ENCODE measurements at regions not wholly inside any gene's neighbourhood (a gene's known extent, or its start where the extent isn't known, plus 50 kb on each side); places are given as distances from the start of the nearest gene placed in this dataset.

GRCh38 chr14:106845286-106846087, 1319.1 kb downstream of the TMEM121 start (continued):
- TF ChIP-seq, protein P1, sequence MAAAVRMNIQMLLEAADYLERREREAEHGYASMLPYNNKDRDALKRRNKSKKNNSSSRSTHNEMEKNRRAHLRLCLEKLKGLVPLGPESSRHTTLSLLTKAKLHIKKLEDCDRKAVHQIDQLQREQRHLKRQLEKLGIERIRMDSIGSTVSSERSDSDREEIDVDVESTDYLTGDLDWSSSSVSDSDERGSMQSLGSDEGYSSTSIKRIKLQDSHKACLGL (CRISPR knock-in tag; IDR thresholded peaks at IDR 0.05): no peak
- TF ChIP-seq SMAD3 (CRISPR knock-in tag; IDR thresholded peaks at IDR 0.05): no peak
- no peak for TF ChIP-seq ZNF549 (CRISPR knock-in tag; IDR thresholded peaks at IDR 0.05)
- peak; percentile 95 for TF ChIP-seq ZNF710 (CRISPR knock-in tag; IDR thresholded peaks at IDR 0.05; ENCODE audit: borderline replicate concordance)
- no peak for TF ChIP-seq GABPA (IDR thresholded peaks at IDR 0.05; ENCODE audit: low read depth, low read length)
- no peak; the same call in 1 of the 2 replicates for TF ChIP-seq GABPA (CRISPR knock-in tag; IDR thresholded peaks at IDR 0.05; ENCODE audit: low read depth)
- no peak for TF ChIP-seq ARID2 (CRISPR knock-in tag; IDR thresholded peaks at IDR 0.05; ENCODE audit: borderline replicate concordance)
- TF ChIP-seq, protein P2, sequence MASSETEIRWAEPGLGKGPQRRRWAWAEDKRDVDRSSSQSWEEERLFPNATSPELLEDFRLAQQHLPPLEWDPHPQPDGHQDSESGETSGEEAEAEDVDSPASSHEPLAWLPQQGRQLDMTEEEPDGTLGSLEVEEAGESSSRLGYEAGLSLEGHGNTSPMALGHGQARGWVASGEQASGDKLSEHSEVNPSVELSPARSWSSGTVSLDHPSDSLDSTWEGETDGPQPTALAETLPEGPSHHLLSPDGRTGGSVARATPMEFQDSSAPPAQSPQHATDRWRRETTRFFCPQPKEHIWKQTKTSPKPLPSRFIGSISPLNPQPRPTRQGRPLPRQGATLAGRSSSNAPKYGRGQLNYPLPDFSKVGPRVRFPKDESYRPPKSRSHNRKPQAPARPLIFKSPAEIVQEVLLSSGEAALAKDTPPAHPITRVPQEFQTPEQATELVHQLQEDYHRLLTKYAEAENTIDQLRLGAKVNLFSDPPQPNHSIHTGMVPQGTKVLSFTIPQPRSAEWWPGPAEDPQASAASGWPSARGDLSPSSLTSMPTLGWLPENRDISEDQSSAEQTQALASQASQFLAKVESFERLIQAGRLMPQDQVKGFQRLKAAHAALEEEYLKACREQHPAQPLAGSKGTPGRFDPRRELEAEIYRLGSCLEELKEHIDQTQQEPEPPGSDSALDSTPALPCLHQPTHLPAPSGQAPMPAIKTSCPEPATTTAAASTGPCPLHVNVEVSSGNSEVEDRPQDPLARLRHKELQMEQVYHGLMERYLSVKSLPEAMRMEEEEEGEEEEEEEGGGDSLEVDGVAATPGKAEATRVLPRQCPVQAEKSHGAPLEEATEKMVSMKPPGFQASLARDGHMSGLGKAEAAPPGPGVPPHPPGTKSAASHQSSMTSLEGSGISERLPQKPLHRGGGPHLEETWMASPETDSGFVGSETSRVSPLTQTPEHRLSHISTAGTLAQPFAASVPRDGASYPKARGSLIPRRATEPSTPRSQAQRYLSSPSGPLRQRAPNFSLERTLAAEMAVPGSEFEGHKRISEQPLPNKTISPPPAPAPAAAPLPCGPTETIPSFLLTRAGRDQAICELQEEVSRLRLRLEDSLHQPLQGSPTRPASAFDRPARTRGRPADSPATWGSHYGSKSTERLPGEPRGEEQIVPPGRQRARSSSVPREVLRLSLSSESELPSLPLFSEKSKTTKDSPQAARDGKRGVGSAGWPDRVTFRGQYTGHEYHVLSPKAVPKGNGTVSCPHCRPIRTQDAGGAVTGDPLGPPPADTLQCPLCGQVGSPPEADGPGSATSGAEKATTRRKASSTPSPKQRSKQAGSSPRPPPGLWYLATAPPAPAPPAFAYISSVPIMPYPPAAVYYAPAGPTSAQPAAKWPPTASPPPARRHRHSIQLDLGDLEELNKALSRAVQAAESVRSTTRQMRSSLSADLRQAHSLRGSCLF (CRISPR knock-in tag; IDR thresholded peaks at IDR 0.05; ENCODE audit: borderline replicate concordance): no peak
- TF ChIP-seq CC2D1A (CRISPR knock-in tag; IDR thresholded peaks at IDR 0.05): no peak
- no peak for TF ChIP-seq USF2 (IDR thresholded peaks at IDR 0.05; ENCODE audit: low read depth, low read length)
- TF ChIP-seq USF2 (CRISPR knock-in tag; IDR thresholded peaks at IDR 0.05; ENCODE audit: borderline replicate concordance): no peak; the same call in 1 of the 2 replicates
- 0 out of 2 replicates have a peak, but pooled peaks have one; percentile 47 for TF ChIP-seq HNRNPUL1 (IDR thresholded peaks at IDR 0.05; ENCODE audit: low read depth, low read length)
- TF ChIP-seq, protein P3, sequence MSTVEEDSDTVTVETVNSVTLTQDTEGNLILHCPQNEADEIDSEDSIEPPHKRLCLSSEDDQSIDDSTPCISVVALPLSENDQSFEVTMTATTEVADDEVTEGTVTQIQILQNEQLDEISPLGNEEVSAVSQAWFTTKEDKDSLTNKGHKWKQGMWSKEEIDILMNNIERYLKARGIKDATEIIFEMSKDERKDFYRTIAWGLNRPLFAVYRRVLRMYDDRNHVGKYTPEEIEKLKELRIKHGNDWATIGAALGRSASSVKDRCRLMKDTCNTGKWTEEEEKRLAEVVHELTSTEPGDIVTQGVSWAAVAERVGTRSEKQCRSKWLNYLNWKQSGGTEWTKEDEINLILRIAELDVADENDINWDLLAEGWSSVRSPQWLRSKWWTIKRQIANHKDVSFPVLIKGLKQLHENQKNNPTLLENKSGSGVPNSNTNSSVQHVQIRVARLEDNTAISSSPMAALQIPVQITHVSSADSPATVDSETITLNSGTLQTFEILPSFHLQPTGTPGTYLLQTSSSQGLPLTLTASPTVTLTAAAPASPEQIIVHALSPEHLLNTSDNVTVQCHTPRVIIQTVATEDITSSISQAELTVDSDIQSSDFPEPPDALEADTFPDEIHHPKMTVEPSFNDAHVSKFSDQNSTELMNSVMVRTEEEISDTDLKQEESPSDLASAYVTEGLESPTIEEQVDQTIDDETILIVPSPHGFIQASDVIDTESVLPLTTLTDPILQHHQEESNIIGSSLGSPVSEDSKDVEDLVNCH (CRISPR knock-in tag; IDR thresholded peaks at IDR 0.05): no peak
- TF ChIP-seq MLLT10 (CRISPR knock-in tag; IDR thresholded peaks at IDR 0.05): no peak
- peak; percentile 73 for TF ChIP-seq ZNF18 (CRISPR knock-in tag; IDR thresholded peaks at IDR 0.05; ENCODE audit: insufficient replicate concordance)

Data from HepG2 (cell line).